ENCODE measurements at regions not wholly inside any gene's neighbourhood (a gene's known extent, or its start where the extent isn't known, plus 50 kb on each side); places are given as distances from the start of the nearest gene placed in this dataset.

DNA sequence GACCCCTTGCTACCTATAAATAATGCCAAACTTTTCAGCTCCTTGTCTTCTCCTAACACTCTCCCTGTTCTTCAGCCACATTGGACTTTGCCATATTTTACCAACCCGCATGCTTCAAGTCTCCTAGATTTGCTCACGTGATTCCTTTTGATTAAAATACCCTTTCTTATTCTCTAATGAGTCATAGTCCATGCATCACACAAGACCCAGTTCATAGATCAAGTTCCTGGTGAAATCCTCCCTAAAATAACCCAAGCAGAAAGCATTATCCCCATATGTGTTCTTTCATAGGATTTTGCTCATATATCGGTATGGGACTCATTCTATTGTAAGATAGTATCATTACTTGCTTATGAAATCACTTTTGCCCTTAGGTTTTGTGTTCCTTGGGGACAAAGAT lies 108.9 kb upstream of the STXBP5 start:
- Mint-ChIP-seq H3K27ac (no peak overlapping the region), H3K9me3 (peaks cover 0 to 3% (median 0%) of the 10 kb centered on the region in 3 donors), H3K36me3 (no peaks in the 10 kb centered on the region), H3K4me1 (no peaks in the 10 kb centered on the region), H3K4me3 (no peak overlapping the region), H3K27me3 (no peaks in the 10 kb centered on the region)

DNA sequence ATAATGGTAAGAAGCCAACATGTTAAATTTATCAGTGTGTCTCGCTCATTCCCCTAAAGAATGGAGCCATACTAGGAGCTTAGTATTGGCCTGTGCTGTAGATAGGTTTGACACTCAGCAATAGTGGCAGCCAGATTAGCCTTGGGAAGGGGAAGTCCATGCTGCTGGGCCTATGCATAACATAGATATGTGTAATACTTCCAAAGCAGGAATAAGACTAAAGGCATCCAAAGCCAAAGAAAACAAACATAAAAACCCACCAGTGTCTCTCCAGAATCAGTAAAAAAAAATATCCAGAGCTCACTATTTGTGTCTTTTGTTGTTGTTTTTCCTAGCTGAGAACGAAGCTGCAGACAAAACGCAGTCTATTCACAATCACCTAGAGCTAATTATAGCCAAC lies 104.2 kb upstream of the STXBP5 start:
- Mint-ChIP-seq H3K27me3 (no peaks in the 10 kb centered on the region), H3K4me1 (peaks cover 2 to 6% (median 5%) of the 10 kb centered on the region in 3 donors), H3K36me3 (no peaks in the 10 kb centered on the region), H3K4me3 (no peak overlapping the region), H3K9me3 (no peaks in the 10 kb centered on the region), H3K27ac (no peak overlapping the region)

- H3K4me3 Mint-ChIP-seq = no peak overlapping the region
- peaks cover 5 to 8% (median 5%) of the 10 kb centered on the region in 3 donors for H3K4me1 Mint-ChIP-seq
- no peaks in the 10 kb centered on the region for H3K9me3 Mint-ChIP-seq
- H3K27ac Mint-ChIP-seq = no peak overlapping the region
- no peaks in the 10 kb centered on the region for H3K36me3 Mint-ChIP-seq
- no peaks in the 10 kb centered on the region for H3K27me3 Mint-ChIP-seq
Measured at GRCh38 chr6:147103007-147103406, 101.2 kb upstream of the STXBP5 start.

DNA sequence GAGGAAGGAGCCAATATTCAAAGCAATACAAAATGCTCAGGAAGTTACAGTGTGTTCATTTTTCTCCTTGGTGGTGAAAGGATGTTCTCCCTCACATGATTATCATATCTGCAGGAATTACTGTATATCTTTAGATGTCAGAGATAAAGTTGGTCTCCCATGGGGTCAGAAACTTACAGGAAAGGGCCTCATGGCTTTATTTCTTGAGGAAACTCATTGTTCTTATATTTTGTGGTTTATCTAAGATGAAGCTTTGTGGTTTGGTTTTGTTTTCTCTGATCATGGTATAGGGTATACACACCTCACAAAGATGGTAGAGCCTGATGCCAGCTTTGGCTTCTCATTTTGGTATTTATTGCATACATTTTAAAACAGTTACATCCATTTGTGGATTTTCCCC lies 100.5 kb upstream of the STXBP5 start:
- Mint-ChIP-seq H3K4me1 (peaks cover 5 to 8% (median 5%) of the 10 kb centered on the region in 3 donors), H3K9me3 (no peaks in the 10 kb centered on the region), H3K27ac (no peak overlapping the region), H3K27me3 (no peaks in the 10 kb centered on the region), H3K4me3 (no peak overlapping the region), H3K36me3 (no peaks in the 10 kb centered on the region)

DNA sequence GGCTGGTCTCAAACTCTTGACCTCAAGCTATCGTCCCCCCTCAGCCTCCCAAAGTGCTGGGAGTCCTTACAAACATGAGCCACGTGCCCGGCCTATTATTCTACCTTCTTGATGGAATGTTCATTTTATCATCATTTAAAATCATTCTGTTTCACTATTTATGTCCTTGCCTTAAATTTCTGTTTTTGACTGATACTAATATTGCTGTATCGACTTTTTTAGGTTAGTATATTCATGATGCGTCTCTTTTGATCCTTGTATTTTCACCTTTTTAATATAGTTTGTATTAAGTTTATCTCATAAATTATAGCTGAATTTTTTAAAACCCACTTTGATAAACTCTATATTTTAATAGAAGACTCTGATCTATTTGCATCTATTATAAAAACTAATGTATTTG lies 98.4 kb upstream of the STXBP5 start:
- peaks cover 5 to 21% (median 5%) of the 10 kb centered on the region in 3 donors for H3K4me1 Mint-ChIP-seq

DNA sequence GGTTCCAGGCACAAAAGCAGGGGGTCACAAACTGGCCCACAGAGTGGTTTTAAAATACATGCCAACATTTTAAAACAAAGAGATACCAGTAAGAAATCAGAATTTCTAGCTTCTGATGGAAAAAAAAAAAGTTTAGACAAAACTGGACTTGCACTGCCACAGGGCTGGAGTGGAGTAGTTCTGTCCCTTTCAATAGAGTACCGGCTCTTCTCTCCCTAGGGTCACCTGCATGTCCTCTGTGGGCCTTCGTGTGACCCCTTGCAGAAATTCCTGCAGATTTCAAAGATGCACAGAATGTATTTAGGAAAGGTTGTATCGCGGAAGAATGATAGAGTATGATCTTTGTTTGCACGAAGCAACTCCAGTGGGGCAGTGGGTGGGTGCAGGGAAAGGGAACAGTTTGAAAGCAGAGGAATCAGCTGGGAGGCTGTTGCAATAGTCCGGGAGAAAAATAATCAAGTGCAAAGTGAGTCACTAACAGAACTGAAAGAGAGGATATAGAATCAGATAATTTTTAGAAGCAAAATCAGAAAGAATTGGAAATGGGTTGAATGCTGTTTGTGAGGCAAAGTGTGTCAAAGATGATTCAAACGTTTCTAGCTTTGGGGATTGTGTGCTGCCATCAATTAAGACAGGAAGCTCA lies 97.3 kb upstream of the STXBP5 start:
- Mint-ChIP-seq H3K9me3 (no peaks in the 10 kb centered on the region), H3K27me3 (no peaks in the 10 kb centered on the region), H3K4me1 (peaks cover 5 to 21% (median 5%) of the 10 kb centered on the region in 3 donors), H3K36me3 (no peaks in the 10 kb centered on the region), H3K27ac (no peak overlapping the region), H3K4me3 (no peak overlapping the region)

More for the DNA sequence above, 98.4 kb upstream of the STXBP5 start:
- H3K36me3 Mint-ChIP-seq = no peaks in the 10 kb centered on the region
- no peaks in the 10 kb centered on the region for H3K9me3 Mint-ChIP-seq
- H3K27ac Mint-ChIP-seq = no peak overlapping the region
- no peaks in the 10 kb centered on the region for H3K27me3 Mint-ChIP-seq
- H3K4me3 Mint-ChIP-seq = no peak overlapping the region

GRCh38 chr6:147108259-147108910 lies 95.8 kb upstream of the STXBP5 start:
- H3K9me3 Mint-ChIP-seq = no peaks in the 10 kb centered on the region
- no peak overlapping the region for H3K4me3 Mint-ChIP-seq
- H3K27me3 Mint-ChIP-seq = no peaks in the 10 kb centered on the region
- H3K27ac Mint-ChIP-seq = no peak overlapping the region
- H3K4me1 Mint-ChIP-seq = peaks cover 5 to 21% (median 5%) of the 10 kb centered on the region in 3 donors
- H3K36me3 Mint-ChIP-seq = no peaks in the 10 kb centered on the region

DNA sequence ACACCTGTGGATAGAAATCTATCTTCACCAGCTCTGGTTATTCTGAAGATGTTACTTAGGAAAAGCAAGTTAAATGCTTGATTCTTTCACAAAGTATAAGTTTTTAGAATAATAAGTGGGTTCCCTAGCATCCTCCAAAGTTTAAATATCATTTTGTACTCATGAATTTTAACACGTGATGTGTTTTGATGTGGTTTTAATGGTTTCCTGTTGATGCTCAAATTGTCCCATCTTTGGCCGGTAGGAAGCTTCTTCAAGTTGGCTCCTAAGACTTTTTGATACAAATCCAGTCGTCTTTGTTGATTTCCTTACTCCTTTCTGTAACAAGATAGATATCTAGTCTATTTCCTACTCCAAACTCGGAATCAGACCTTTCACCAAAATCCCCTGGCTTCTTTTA lies 94.5 kb upstream of the STXBP5 start:
- no peak overlapping the region for H3K27ac Mint-ChIP-seq
- H3K4me1 Mint-ChIP-seq = peaks cover 0 to 15% (median 3%) of the 10 kb centered on the region in 3 donors
- H3K36me3 Mint-ChIP-seq = no peaks in the 10 kb centered on the region
- no peaks in the 10 kb centered on the region for H3K9me3 Mint-ChIP-seq
- H3K27me3 Mint-ChIP-seq = peaks cover 1% of the 10 kb centered on the region
- H3K4me3 Mint-ChIP-seq = no peak overlapping the region

- H3K4me1 Mint-ChIP-seq = no peaks in the 10 kb centered on the region
Measured at GRCh38 chr6:147116056-147116455, 88.2 kb upstream of the STXBP5 start.

DNA sequence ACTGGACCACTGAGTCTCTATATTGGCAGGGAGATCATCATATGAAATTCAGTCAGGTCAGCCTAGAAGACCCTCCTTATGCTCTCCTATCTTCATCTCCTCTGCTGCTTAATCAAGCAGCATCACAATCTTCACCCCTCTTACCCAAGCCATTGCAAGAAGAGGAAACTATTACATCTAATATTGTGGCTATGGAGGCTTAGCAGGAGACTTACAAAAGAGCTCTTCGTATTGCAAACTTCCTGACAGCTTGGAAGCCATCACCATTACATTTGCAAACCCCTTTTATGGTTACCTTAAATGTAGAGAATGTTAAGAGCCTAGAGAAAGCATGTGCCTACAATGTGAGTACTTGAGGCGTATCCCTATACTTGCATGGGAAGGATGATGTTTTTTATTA lies 87.2 kb upstream of the STXBP5 start:
- H3K36me3 Mint-ChIP-seq = peaks cover 8% of the 10 kb centered on the region
- no peaks in the 10 kb centered on the region for H3K4me1 Mint-ChIP-seq
- H3K4me3 Mint-ChIP-seq = peak overlapping the region in 1 of 4 donors; percentile 20
- no peak overlapping the region for H3K27ac Mint-ChIP-seq
- peaks cover 8% of the 10 kb centered on the region for H3K27me3 Mint-ChIP-seq
- peaks cover 2 to 4% (median 2%) of the 10 kb centered on the region in 3 donors for H3K9me3 Mint-ChIP-seq

More at GRCh38 chr6:147116056-147116455, 88.2 kb upstream of the STXBP5 start:
- no peak overlapping the region for H3K4me3 Mint-ChIP-seq
- peaks cover 2 to 4% (median 2%) of the 10 kb centered on the region in 3 donors for H3K9me3 Mint-ChIP-seq
- H3K27ac Mint-ChIP-seq = no peak overlapping the region
- H3K36me3 Mint-ChIP-seq = peaks cover 8% of the 10 kb centered on the region
- H3K27me3 Mint-ChIP-seq = peaks cover 8% of the 10 kb centered on the region

DNA sequence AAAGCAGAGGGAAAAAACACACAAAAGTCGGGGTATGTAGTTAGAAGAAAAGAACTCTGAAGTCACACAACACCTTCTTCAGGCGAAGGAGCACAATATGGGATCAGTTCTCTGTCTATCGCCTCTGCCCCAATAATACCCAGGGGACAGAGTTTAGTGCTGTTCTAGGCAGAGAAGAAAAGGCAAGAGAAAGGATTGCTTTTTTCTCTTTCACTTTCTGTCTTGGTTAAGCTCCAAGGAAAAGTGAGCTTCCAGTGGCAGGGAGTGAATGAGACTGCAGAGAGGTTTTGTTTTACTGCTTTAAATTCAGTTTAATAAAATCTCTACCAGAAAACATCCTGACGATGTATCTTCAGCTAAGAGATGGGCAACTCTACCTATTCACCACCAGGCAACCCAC lies 86.6 kb upstream of the STXBP5 start:
- Mint-ChIP-seq H3K27me3 (peaks cover 11% of the 10 kb centered on the region), H3K4me1 (no peaks in the 10 kb centered on the region), H3K27ac (no peak overlapping the region), H3K36me3 (peaks cover 8% of the 10 kb centered on the region), H3K4me3 (no peak overlapping the region), H3K9me3 (peaks cover 2 to 4% (median 2%) of the 10 kb centered on the region in 3 donors)

GRCh38 chr6:147119310-147119709 lies 84.9 kb upstream of the STXBP5 start:
- Mint-ChIP-seq H3K9me3 (peaks cover 2 to 4% (median 2%) of the 10 kb centered on the region in 3 donors), H3K4me3 (no peak overlapping the region), H3K36me3 (peaks cover 8% of the 10 kb centered on the region), H3K27me3 (peaks cover 11% of the 10 kb centered on the region), H3K4me1 (no peaks in the 10 kb centered on the region), H3K27ac (no peak overlapping the region)

DNA sequence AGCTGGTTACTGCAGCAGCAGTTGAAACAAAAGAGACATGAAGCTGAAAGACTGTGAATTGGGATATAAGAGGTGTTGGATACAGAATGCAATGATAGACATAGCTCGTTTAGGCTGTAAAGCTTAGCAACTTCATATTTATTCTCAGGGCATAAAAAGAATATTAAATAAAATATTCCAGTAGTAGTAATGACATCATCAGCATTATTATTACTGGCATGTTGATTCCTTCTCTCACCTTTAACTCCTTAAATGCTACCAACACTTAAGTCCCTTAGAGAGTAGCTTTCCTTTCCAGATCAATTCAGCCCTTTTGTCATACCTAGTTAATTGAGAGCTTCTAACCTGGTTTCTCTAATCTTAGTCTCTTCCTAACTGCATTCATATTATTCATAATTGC lies 81.4 kb upstream of the STXBP5 start:
- H3K9me3 Mint-ChIP-seq = peaks cover 0 to 4% (median 2%) of the 10 kb centered on the region in 3 donors
- no peaks in the 10 kb centered on the region for H3K4me1 Mint-ChIP-seq
- peaks cover 7% of the 10 kb centered on the region for H3K27me3 Mint-ChIP-seq
- H3K4me3 Mint-ChIP-seq = no peak overlapping the region
- H3K27ac Mint-ChIP-seq = no peak overlapping the region
- peaks cover 8% of the 10 kb centered on the region for H3K36me3 Mint-ChIP-seq

DNA sequence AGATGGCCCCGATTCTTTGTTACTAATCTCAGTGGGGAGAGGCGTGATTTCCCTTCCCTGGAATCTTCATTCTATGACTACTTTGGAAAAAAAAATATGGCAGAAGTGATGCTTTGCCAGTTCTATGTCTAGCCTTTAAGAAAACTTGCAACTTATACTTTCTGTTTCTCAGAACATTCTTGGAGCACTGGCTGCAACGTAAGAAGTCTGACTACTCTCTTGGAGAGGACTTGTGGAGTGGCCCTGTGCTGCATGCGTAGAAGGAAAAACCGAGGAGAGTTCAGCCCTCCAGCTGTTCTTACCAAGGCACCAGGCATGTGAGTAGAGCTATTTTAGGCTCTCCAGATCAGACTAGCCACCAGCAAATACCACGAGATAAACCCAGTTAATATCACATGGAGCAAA lies 77.6 kb upstream of the STXBP5 start:
- Mint-ChIP-seq H3K4me3 (no peak overlapping the region), H3K27ac (no peak overlapping the region)

GRCh38 chr6:147127587-147127986 lies 76.6 kb upstream of the STXBP5 start:
- Mint-ChIP-seq H3K27me3 (peaks cover 2% of the 10 kb centered on the region), H3K4me1 (no peaks in the 10 kb centered on the region), H3K9me3 (no peaks in the 10 kb centered on the region), H3K4me3 (peak overlapping the region in 1 of 4 donors; percentile 22), H3K36me3 (no peaks in the 10 kb centered on the region), H3K27ac (no peak overlapping the region)

More for the DNA sequence above, 77.6 kb upstream of the STXBP5 start:
- H3K27me3 Mint-ChIP-seq = peaks cover 5% of the 10 kb centered on the region
- H3K9me3 Mint-ChIP-seq = no peaks in the 10 kb centered on the region
- no peaks in the 10 kb centered on the region for H3K4me1 Mint-ChIP-seq
- H3K36me3 Mint-ChIP-seq = no peaks in the 10 kb centered on the region

- H3K4me1 Mint-ChIP-seq = no peaks in the 10 kb centered on the region
- no peaks in the 10 kb centered on the region for H3K9me3 Mint-ChIP-seq
- H3K36me3 Mint-ChIP-seq = no peaks in the 10 kb centered on the region
- peaks cover 2% of the 10 kb centered on the region for H3K27me3 Mint-ChIP-seq
- H3K27ac Mint-ChIP-seq = no peak overlapping the region
- H3K4me3 Mint-ChIP-seq = no peak overlapping the region
Measured at GRCh38 chr6:147128056-147128455, 76.2 kb upstream of the STXBP5 start.

Data from IgD-negative memory B cell (primary cell).